Posterior vena cava (tissue), 2 donors: ENCODE measurements at regions not wholly inside any gene's neighbourhood (a gene's known extent, or its start where the extent isn't known, plus 50 kb on each side); places are given as distances from the start of the nearest gene placed in this dataset.
"Not testable (repeated sequence)": the region's sequence is repeated elsewhere in the genome, so short reads cannot be mapped to it uniquely, and the experiment has no call there.

Experiments
- DNase-seq: peaks from one replicate; pipeline ENCODE4 v3.0.0-alpha.2; 2020; ENCODE audit warnings: low spot score
- intact Hi-C, 2 donors: fragments of 100-400 bp; cut with DNase I; formaldehyde crosslinking; loops; one replicate each; pipeline versions ENCODE4 v1.14.1 to v1.14.2; 2022 to 2023
- donor health status: DM: yes; HTN: yes; CAD: no.
- donor health status: DM: yes; HTN: yes; CAD: no.

DNA sequence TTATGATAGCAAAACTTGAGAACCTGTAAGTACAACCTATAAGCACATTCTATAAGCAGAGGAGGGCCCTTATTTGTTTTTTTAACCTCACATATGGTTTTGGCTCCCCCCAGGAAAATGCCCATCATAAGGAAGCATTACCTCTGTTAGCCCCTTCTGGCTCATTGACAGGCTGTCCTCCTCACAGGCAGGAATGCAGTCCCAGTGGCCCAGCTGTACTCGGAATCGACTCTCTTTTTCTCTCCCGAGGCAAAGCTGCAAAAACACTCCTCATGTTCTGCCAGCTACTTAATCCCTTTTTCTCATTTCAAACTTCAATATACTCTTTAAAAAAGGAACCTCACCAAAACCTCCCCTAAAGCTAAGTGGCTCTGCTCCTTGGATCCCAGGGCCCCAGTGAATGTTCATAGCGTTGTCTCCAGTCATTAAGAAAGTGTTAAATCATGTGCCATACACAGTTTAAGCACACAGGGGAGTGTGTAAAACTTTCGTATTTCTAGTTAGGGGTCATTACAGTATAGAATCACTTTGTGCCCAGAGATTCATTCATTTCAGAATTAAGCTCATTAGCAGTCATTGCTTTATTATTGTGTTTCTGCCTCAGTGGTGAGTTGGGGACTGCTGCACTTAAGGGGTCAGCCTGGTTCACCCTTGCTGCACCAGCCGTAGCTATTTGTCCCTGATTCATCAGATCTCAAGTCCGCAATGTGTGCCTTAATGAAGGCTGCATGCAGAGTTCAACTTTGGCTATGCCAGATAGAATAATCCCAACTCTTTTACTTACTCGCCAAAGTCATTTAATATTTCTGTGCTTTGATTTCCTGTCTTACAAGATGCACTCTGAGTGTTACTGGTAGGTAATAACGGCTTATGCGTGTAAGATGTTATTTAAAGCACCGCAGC is 57.6 kb downstream of the JRKL start:
- no peak for DNase-seq
- intact Hi-C loops: no loop called here

DNA sequence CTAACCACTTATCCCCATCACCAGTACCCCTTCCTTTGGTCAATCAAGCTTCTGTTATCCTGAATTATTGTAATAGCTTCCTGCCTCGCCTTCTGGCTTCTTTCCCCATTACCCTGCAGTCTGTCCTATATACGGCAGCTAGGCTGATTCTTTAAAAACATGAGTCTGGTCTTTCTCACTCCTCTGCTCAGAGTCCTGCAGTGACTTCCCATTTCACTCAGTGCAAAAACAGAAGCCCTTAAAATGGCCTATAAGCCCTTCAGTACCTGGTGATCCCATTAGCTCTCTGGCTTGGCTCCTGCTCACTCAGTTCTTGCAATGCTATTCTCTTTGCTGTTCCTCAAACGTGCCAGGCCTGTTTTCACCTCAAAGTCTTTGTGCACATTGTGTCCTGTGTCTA is 58.4 kb downstream of the JRKL start:
- DNase-seq: no peak
- intact Hi-C loops: no loop called here

DNA sequence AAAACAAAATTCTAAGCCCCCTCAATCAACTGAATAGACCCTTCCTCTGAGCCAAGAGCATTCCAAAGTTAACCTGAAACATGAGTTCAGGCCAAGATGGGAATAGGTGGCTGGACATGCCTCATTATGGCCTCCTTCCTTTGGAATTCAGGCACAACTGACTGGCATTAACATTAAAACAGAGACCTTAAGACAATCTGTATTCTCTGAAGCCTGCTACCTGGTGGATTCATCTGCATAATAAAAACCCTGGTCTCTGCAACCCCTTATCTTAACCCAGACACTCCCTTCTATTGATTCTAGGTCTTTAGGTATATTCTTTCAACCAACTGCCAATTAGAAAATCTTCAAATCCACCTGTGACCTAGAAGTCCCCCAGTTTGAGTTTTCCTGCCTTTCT is 66.3 kb downstream of the JRKL start:
- intact Hi-C loops: no loop called here
- DNase-seq: no peak

DNA sequence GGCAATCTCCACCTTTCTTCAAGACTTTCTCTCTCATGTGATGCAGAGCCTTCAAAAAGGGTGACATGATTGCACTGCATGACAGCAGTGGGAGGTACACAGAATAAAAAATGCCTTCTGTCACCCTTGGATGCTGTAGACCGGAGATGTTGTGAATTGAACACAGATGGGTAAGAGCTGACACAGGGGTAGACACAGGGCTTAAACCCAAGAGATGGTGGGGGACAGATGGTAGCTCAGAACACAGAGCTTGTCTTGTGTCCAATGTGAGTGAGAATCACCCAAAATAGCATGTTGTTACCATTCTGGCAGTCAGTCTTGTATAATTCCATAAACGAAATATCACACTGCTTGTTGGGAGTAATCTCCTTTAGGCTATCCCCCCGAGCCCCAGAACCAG is 69.9 kb downstream of the JRKL start:
- no peak for DNase-seq
- intact Hi-C loops: no loop called here

DNA sequence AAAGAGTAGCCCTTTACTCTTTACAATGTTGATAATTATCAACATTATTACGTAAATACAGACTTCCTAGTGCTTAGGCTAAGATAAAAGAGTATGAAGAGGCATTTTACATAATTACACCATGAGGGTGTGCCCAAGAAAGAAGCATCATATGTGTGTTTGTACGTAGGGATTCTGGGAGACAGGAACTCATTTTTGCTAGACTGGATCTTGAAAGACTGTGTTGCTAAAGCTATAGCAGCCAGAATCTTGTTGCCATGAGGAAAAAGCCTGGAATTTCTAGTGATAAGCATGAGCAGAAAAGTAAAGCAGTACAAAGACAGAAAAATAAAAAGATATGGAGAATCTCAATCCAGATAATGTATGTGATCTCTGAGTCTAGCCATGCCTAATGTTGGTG is 72.1 kb downstream of the JRKL start:
- intact Hi-C loops: no loop called here
- DNase-seq: no peak

DNA sequence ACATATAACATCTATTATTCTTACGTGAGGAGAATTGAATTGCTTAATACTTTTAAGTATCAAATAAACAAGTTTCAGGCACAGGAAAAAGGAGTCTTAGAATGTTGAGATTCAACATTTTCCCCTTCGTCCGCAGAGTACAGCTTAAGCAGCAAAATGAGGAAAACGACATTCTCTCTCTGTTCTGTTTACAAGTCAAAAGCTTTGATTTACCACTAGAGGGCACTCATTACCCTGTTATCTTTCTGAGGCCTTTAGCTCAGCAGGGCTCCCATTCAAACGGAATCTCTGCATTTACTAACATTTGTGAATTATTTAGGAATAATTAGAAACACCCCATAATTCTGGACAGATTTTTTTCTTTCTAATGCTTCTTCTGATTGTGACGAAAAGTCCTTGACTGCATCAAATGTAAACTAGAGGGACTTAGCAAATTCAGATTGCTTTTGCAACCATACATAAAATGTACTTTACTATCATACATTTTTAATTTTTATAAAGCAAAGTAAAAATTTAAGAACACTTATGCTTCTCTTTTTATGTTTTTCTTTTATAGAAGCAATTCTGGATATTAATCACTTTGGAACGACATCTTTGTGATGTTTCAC is 75.0 kb downstream of the JRKL start:
- intact Hi-C loops: no loop called here
- DNase-seq: no peak

DNA sequence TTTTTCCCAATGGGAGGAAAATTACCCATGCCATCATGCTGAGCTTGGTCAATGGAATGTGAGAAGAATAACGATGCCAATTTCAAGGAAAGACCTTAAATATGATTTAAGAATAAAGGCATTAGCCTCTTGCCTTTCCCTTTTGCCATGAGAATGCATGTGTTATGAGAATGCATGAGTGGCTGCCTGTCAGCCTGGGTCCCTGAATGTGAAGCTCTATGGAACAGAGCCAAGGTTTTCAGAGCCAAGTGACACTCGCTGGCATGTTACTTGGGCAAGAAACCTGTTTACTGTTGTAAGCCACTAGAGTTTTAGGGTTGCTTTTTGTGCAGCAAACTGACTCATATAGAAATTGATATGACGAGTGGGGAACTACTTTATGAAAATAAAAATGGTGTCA is 75.7 kb downstream of the JRKL start:
- intact Hi-C loops: no loop called here

DNA sequence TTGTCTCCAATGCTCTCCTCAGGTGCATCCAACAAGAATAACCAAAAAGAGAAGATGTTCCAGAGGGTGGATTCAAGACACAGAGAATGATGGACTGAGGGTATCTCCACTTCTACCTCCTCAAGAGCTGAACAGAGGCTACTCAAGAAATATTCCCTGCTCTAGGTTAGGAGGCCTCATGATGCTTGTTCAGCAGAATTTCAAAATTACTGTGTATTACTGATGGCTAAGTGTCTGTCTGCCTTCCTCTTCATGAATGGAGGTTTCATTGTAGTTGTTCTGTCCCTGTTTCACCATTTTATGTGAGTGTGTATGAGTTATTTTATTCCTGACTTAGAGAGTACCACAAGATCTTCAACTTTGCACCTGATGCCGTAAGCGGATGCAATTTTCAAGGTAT is 76.8 kb downstream of the JRKL start:
- DNase-seq: no peak
- intact Hi-C loops: no loop called here

More for the DNA sequence above, 75.7 kb downstream of the JRKL start:
- no peak for DNase-seq

DNA sequence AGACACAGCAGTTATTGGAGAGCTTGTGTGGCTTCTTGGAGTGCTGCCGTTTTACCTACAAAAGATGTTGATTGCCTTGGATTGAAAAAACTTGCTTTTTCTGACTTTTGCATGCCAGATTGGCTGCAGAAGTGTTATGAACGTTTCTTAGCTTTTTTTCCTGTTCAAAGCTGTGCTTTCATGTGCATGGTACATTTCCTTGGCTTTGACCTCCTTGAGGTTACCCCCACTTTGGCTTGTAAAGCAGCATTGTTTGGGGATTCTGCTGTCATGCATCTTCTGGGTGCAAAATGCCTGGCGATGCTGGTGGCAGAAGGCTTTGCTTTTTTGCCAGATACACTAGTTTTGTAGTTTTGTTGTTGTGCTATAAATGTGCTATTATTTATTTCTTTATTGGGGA is 80.0 kb downstream of the JRKL start:
- intact Hi-C loops: no loop called here
- DNase-seq: no peak

DNA sequence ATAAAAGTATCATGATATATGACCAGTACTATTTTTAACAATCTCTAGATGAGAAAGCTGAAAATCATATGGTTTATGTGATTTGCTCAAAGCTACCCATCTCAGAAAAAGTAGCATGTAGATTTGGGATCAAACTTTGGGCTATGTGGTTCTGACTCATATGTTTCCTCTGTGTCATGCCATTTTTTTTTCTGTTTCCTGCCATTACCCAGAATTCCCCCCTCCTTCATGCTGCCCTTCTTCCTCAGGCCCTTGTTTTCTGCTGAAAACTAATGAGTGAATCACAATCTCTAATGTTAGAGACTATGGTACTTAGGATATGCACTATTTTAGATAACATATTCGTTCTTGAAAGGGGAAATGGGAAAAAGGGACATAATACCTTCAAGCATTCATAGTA is 80.7 kb downstream of the JRKL start:
- intact Hi-C loops: no loop called here
- DNase-seq: no peak

DNA sequence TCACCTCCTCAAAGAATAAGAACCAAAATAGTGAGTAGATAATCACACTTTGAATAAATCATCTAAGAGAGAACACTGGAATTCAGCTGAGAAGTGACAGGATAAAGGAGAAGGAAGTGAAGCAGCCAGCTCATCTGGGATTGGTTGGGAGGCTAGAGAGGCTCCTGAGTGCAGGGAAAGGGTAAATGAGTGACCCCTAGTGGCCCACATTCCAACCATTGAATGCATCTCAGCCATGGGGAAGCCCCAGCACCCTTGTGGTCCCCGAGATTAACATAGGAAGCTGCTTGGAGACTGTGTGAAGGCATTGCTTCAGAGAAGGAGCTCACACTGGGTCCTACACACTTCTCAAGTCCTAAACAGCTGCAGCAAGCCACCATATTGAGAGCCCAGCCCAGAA is 82.3 kb downstream of the JRKL start:
- intact Hi-C loops: no loop called here
- no peak for DNase-seq

DNA sequence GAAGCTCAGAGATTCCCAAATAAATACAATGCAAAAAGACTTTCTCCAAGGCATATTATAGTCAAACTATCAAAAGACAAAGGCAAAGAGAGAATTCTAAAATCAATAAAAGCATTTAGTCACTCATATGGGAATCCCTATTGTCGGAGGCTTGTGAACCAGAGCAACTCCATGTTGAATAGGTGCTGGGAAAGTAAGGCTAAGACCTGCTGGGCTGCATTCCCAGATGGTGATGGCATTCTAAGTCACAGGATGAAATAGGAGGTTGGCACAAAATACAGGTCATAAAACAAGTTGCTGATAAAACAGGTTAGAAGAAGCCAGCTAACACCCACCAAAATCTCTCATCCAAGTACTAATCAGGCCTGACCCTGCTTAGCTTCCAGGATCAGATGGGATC is 84.5 kb downstream of the JRKL start:
- DNase-seq: no peak
- intact Hi-C loops: no loop called here

DNA sequence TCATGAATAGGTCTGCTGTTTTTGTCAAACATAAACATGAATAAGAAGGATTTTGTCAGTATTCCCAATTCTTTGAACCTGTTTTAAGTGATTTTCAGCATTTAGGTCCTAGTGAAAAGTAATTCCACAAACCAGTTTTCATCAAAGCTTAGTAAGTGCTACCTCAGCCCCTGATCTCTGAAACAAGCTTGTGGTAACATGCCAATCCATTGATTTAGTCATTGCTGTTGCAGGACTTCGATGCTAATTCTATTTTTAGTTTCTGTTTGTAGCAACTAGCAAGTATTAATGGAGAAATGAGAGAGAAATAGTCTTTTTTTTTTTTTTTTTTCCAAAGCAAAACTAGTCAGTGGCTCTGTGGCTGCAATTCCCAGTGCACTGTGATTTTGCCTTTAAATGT is 91.4 kb downstream of the JRKL start:
- intact Hi-C loops: no loop called here
- DNase-seq: no peak

DNA sequence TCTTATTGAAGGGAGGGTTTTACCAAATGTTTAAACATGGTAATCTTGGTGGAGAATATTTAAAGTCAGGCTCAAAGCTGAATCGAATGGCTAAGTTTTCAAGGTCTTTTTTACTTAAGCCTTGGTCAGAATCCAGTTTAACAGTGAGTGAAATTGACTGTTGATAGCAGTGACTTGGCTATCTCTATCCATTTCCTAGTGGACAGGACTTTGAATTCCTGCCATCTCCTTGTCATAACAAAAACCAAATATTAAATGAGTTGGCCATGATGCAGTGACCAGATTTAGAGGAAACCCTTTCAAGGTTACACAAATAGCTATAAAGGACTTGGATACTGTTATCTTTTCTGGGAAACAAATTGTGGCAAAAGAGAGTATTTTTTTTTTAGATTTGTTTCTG is 92.0 kb downstream of the JRKL start:
- no peak for DNase-seq
- intact Hi-C loops: no loop called here

DNA sequence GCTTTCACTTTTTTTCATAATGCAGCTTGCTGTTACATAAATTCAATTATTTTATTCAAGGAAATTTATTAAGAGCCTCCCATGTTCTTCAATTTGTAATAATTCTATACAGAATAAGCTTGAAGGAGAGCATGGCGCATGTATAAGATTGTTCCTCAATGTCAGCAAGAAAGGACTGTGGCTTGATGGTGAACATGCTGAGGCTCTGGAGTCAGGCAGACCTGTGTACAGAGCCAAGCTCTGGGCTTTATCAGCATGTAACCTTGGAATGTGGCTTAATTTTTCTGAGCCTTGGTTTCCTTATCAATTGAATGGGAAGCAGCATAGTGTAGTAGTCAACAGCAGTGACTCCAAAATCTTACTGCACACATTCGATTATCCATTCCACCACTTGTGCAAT is 92.4 kb downstream of the JRKL start:
- DNase-seq: no peak
- intact Hi-C loops: no loop called here

DNA sequence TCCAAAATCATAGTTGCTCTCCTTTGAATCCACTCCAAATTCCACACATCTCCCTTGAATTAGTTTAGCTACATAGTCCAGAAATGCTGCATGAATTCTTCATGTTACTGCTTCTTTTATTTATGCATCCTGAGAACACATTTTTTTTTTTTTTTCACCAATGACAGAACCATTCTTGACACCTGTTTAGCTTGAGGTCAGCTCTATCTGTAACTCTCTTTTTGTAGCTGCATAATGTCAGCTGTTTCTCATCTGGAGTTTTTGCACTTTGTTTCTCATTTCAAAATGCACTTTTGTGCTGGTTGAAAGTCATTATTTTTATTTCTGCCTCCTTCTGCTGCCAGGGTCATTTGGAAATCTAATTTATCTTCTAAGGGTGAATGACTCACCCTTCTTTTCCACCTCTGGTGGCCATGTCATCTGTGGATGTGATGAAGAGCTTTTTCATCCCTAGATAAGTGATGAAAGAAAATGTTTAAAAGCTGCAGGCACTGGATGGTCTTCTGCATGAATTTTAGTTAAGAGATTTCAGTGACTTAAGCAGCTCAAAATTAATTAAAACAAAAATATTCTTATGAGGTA is 93.7 kb downstream of the JRKL start:
- DNase-seq: no peak
- intact Hi-C loops: no loop called here

DNA sequence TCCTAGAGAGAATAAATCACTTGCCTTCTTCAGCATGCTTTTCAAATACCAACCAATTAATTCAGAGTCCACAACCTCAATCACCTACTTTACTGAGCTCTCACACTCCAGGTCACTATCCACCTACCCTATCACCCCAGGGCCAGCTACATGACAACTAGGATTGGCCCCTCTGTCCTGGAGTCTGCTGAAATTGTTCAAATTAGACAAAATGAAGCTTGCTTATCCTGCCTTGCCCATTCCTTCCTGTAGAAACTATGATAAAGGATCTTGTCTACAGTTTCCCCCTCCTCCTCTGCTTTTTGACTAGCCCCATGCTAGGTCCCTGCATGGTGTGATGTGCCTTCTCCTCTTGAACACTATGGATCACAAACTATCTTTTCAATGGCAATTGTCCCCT is 94.5 kb downstream of the JRKL start:
- intact Hi-C loops: no loop called here

DNA sequence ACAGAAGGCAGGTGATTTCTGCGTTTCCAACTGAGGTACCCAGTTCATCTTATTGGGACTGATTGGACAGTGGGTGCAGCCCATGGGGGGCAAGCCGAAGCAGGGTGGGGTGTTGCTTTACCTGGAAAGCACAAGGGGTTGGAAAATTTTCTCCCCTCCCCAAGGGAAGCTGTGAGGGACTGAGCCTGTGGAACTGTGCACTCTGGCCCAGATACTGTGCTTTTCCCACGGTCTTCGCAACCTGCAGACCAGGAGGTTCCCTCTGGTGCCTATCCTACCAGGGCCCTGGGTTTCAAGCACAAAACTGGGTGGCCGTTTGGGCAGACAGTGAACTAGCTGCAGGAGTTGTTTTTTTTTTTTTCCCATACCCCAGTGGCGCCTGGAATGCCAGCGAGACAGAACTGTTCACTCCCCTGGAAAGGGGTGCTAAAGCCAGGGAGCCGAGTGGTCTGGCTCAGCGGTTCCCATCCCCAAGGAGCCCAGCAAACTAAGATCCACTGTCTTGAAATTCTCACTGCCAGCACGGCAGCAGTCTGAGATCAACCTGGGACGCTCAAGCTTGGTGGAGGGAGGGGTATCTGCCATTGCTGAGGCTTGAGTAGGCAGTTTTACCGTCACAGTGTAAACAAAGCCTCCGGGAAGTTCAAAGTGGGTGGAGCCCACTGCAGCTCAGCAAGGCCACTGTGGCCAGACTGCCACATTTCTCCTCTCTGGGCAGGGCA is 97.2 kb downstream of the JRKL start:
- intact Hi-C loops: no loop called here

More for the DNA sequence above, 94.5 kb downstream of the JRKL start:
- DNase-seq: no peak

DNA sequence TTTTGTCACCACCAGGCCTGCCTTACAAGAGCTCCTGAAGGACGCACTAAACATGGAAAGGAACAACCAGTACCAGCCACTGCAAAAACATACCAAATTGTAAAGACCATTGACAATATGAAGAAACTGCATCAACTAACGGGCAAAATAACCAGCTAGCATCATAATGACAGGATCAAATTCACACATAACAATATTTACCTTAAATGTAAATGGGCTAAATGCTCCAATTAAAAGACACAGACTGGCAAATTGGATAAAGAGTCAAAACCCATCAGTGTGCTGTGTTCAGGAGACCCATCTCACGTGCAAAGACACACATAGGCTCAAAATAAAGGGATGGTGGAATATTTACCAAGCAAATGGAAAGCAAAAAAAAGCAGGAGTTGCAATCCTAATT is 99.1 kb downstream of the JRKL start:
- DNase-seq, intact Hi-C loops: not testable (repeated sequence)

More for the DNA sequence above, 97.2 kb downstream of the JRKL start:
- DNase-seq: no peak

DNA sequence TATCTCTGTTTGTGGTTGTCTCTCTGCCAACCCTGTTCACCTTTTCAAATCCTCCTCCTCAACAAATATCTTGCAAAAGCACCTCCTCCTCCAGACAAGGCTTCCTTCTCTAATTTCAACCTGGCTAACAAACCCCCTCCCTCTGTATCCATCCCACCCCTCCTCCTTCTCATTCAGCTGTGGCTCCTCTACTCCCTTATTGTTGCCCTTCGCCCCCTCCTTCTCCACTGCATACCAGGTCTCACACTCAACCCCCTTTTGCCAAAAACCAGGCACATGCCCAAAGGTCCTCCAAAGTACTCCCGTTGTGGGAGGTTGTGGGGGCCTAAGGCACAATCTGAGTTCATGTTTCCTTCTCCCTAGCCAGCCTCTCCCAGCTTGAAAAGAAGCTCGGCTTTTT is 110.6 kb downstream of the JRKL start:
- intact Hi-C loops: no loop called here

More for the DNA sequence above, 110.6 kb downstream of the JRKL start:
- DNase-seq: no peak
